Endothelial cell of umbilical vein (primary cell): ENCODE measurements at regions not wholly inside any gene's neighbourhood (a gene's known extent, or its start where the extent isn't known, plus 50 kb on each side); places are given as distances from the start of the nearest gene placed in this dataset.

Experiments used
- BruUV-seq: library from RNA; stranded (reverse); fragments of 400-500 nt; replicated peaks from 2 replicates; lab custom pipeline; 2021; lab: Mats Ljungman, UMichigan
- CTCF ChIA-PET: fragments of 300-600, 350-600 bp; sonication (Branson Sonifier 250); formaldehyde crosslinking; loops from one replicate; lab custom pipeline; 2021; ENCODE audit warnings: antibody characterized with exemption, inconsistent platforms; lab: Charles Lee
- POLR2A ChIA-PET: fragments of 300-600, 350-600 bp; sonication (Branson Sonifier 250); formaldehyde crosslinking; loops from one replicate; lab custom pipeline; 2021; ENCODE audit warnings: antibody characterized with exemption, inconsistent platforms; lab: Charles Lee
- DNase-seq: peaks from one replicate; pipeline ENCODE4 v3.0.0-alpha.2; 2011; ENCODE audit warnings: low read depth, low spot score
- FAIRE-seq: peaks from 2 replicates; lab custom pipeline; 2011; peaks lifted over from hg19 to GRCh38; lab: Jason Lieb, UNC
- H2AFZ ChIP-seq: 2 replicates; pipeline ENCODE4 v1.6.0; 2012; ENCODE audit warnings: low read depth, low read length, control low read depth, inconsistent platforms
- H3K27ac ChIP-seq: 2 replicates; pipeline ENCODE4 v1.5.1; 2011; ENCODE audit warnings: low read depth, mild to moderate bottlenecking, control low read depth, low read length, moderate library complexity; ENCODE audit not compliant: insufficient read depth
- H3K27me3 ChIP-seq, 2 experiments: 2 replicates each; pipeline versions ENCODE4 v1.6.0 to v1.6.1; 2011; ENCODE audit warnings: low read length in 2 of 2, mixed read lengths in 1 of 2; ENCODE audit not compliant: control insufficient read depth in 2 of 2, insufficient read depth in 2 of 2
- H3K36me3 ChIP-seq, 2 experiments: 2 replicates in 1 of 2; 3 replicates in 1 of 2; pipeline ENCODE4 v1.5.1; 2011; ENCODE audit warnings: low read length in 2 of 2, mild to moderate bottlenecking in 1 of 2, moderate library complexity in 1 of 2; ENCODE audit not compliant: control insufficient read depth in 2 of 2, insufficient read depth in 2 of 2; ENCODE audit errors: extremely low read depth in 1 of 2
- H3K4me1 ChIP-seq: 3 replicates; pipeline ENCODE4 v1.5.1; 2011; ENCODE audit warnings: mild to moderate bottlenecking, low read length; ENCODE audit not compliant: control insufficient read depth, insufficient read depth; ENCODE audit errors: extremely low read depth
- H3K4me2 ChIP-seq: 2 replicates; pipeline ENCODE4 v1.6.1; 2011; ENCODE audit warnings: low read length, control low read depth, mixed read lengths; ENCODE audit not compliant: insufficient read depth
- H3K4me3 ChIP-seq, 3 experiments: fragments of 200-600 bp in 1 of 3; sonication (generic), shearing (Covaris generic) in 1 of 3; replicated peaks in 1 of 3; 2 replicates each; pipeline ENCODE4 v1.5.1; 2011 to 2016; ENCODE audit warnings: control low read depth in 3 of 3, low read length in 3 of 3, mild to moderate bottlenecking in 2 of 3, inconsistent platforms in 1 of 3, low read depth in 1 of 3, moderate library complexity in 1 of 3; ENCODE audit not compliant: insufficient read depth in 1 of 3
- H3K79me2 ChIP-seq: 2 replicates; pipeline ENCODE4 v1.6.0; 2012; ENCODE audit warnings: low read length, inconsistent platforms; ENCODE audit not compliant: control insufficient read depth, insufficient read depth
- H3K9ac ChIP-seq: replicated peaks from 2 replicates; pipeline ENCODE3; 2011; ENCODE audit warnings: low read length, control low read depth; ENCODE audit not compliant: insufficient read depth; ENCODE audit errors: extremely low read depth
- H3K9me1 ChIP-seq: replicated peaks from 3 replicates; pipeline ENCODE4 v1.6.0; 2011; ENCODE audit warnings: mild to moderate bottlenecking, low read length; ENCODE audit not compliant: control insufficient read depth, insufficient read depth; ENCODE audit errors: extremely low read depth
- H3K9me3 ChIP-seq: replicated peaks from 2 replicates; pipeline ENCODE4 v1.5.1; 2012; ENCODE audit warnings: low read length, inconsistent platforms; ENCODE audit not compliant: control insufficient read depth, insufficient read depth
- H4K20me1 ChIP-seq: replicated peaks from 2 replicates; pipeline ENCODE3; 2011; ENCODE audit warnings: mild to moderate bottlenecking, low read length; ENCODE audit not compliant: control insufficient read depth, insufficient read depth; ENCODE audit errors: extremely low read depth
- EZH2 ChIP-seq: IDR thresholded peaks from 2 replicates; pipeline ENCODE4 v1.6.1; 2012; ENCODE audit warnings: borderline replicate concordance, low read depth, mild to moderate bottlenecking, moderate library complexity, low read length, inconsistent platforms; ENCODE audit not compliant: severe bottlenecking
- FOS ChIP-seq: IDR thresholded peaks from 2 replicates; pipeline ENCODE4 v1.6.1; 2011; ENCODE audit warnings: mild to moderate bottlenecking, low read length, moderate library complexity, borderline replicate concordance; ENCODE audit not compliant: insufficient read depth
- GATA2 ChIP-seq: IDR thresholded peaks from 2 replicates; pipeline ENCODE4 v1.7.0; 2011; ENCODE audit warnings: low read depth, mild to moderate bottlenecking, moderate library complexity, mixed read lengths, low read length; ENCODE audit not compliant: insufficient read length, insufficient read depth
- JUN ChIP-seq: IDR thresholded peaks from 2 replicates; pipeline ENCODE4 v1.6.1; 2011; ENCODE audit warnings: borderline replicate concordance, low read depth; ENCODE audit not compliant: insufficient read length, insufficient read depth
- MAX ChIP-seq: IDR thresholded peaks from 2 replicates; pipeline ENCODE4 v1.6.1; 2011; ENCODE audit not compliant: insufficient read depth, insufficient read length
- MYC ChIP-seq: IDR thresholded peaks from one replicate; pipeline ENCODE4 v1.6.1; 2011; ENCODE audit warnings: mild to moderate bottlenecking, low read depth, low read length
- POLR2A ChIP-seq: IDR thresholded peaks from 2 replicates; pipeline ENCODE4 v1.6.1; 2012; ENCODE audit warnings: low read depth, mild to moderate bottlenecking, control low read depth, low read length
- POLR2AphosphoS5 ChIP-seq: IDR thresholded peaks from 2 replicates; pipeline ENCODE4 v1.6.1; 2012; ENCODE audit warnings: low read depth, mild to moderate bottlenecking, control low read depth, low read length, moderate library complexity; ENCODE audit not compliant: insufficient read depth
- dilution Hi-C: fragments of 300-500 bp; cut with MboI; formaldehyde crosslinking; loops from one replicate; pipeline ENCODE4 v1.15.0; 2019; ENCODE audit warnings: low sequenced_read_pairs; ENCODE audit not compliant: extremely low pct_ligation_motif_present
- intact Hi-C: fragments of 100-400 bp; cut with micrococcal nuclease; formaldehyde crosslinking; loops from one replicate; pipeline ENCODE4 v1.10.0; 2022
- TF ChIP-seq, protein P1 (sequence below), 2 donors: IDR thresholded peaks; 1 replicate in 1 of 2; 2 replicates in 1 of 2; pipeline ENCODE4 v1.5.1; 2011; ENCODE audit warnings: low read length in 2 of 2, mild to moderate bottlenecking in 2 of 2, moderate library complexity in 2 of 2, control low read depth in 1 of 2, inconsistent platforms in 1 of 2, low read depth in 1 of 2; ENCODE audit not compliant: insufficient read depth in 1 of 2; ENCODE audit errors: extremely low read depth in 1 of 2

DNA sequence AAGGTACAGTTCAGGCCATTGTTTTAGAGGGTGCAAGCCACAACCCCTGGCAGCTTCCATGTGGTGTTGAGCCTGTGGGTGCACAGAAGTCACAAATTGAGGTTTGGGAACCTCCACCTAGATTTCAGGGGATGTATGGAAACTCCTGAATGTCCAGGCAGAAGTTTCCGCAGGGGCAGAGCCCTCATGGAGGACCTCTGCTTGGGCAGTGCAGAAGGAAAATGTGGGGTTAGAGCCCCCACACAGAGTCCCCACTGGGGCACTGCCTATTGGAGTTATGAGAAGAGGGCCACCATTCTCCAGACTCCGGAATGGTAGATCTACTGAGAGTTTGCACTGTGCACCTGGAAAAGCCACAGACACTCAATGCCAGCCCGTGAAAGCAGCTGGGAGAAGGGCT lies 242.0 kb upstream of the ACTRT1 start:
- no peak for FAIRE-seq
- Histone ChIP-seq H3K9me1 (no peaks in the 10 kb centered on the region), H4K20me1 (no peaks in the 10 kb centered on the region), H3K9me3 (no peaks in the 10 kb centered on the region), H3K9ac (no peak overlapping the region), H2AFZ (no peak overlapping the region), H3K4me3 (no peak overlapping the region), H3K4me2 (no peak overlapping the region), H3K27me3 (no peaks in the 10 kb centered on the region), H3K79me2 (no peaks in the 10 kb centered on the region), H3K27ac (no peak overlapping the region), H3K36me3 (no peaks in the 10 kb centered on the region), H3K4me1 (no peaks in the 10 kb centered on the region)
- TF ChIP-seq, protein P1, sequence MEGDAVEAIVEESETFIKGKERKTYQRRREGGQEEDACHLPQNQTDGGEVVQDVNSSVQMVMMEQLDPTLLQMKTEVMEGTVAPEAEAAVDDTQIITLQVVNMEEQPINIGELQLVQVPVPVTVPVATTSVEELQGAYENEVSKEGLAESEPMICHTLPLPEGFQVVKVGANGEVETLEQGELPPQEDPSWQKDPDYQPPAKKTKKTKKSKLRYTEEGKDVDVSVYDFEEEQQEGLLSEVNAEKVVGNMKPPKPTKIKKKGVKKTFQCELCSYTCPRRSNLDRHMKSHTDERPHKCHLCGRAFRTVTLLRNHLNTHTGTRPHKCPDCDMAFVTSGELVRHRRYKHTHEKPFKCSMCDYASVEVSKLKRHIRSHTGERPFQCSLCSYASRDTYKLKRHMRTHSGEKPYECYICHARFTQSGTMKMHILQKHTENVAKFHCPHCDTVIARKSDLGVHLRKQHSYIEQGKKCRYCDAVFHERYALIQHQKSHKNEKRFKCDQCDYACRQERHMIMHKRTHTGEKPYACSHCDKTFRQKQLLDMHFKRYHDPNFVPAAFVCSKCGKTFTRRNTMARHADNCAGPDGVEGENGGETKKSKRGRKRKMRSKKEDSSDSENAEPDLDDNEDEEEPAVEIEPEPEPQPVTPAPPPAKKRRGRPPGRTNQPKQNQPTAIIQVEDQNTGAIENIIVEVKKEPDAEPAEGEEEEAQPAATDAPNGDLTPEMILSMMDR (IDR thresholded peaks at IDR 0.05; ENCODE audit: extremely low read depth in 1 of 2, insufficient read depth in 1 of 2, low read depth in 1 of 2, low read length in 2 of 2) = no peak
- no peak for TF ChIP-seq JUN
- no peak for TF ChIP-seq FOS
- no peak for TF ChIP-seq EZH2
- no peak for TF ChIP-seq POLR2AphosphoS5
- TF ChIP-seq GATA2 = no peak
- no peak for TF ChIP-seq MYC
- TF ChIP-seq POLR2A = no peak
- no peak for TF ChIP-seq MAX
- intact Hi-C loops = no loop called here
- DNase-seq = no peak
- dilution Hi-C loops = no loop called here
- no TSS peak for BruUV-seq
- CTCF ChIA-PET = no interaction called here
- POLR2A ChIA-PET = no interaction called here
